ENCODE measurements at regions not wholly inside any gene's neighbourhood (a gene's known extent, or its start where the extent isn't known, plus 50 kb on each side); places are given as distances from the start of the nearest gene placed in this dataset.

DNA sequence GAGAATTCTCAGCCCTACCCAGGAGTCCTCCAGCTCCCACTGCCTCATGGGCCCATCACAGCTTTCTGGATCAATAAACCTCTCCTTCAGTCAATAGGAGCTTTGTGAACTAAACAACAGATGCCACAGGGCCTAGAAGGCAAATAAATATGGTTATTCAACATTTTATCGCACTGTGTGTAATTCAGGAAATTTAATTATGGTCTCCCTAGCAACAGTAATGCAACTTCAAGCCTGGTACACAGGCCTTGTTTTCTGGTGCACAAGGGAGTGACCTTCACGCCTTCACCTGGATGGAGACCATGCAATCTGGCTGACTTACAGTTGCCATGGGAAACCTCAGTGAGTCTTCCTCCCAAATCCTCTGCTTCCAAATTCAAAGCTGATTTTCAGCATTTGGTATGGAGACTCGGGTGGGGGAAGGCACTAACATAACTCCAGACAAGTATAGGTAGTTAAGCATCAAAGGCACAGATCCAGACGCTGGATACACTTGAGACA lies 441.0 kb upstream of the NPVF start:
- Histone ChIP-seq H3K4me2 (no peak overlapping the region), H3K27ac (no peak overlapping the region), H3K4me1 (no peaks in the 10 kb centered on the region), H3K4me3 (no peak overlapping the region), H3K9me3 (no peaks in the 10 kb centered on the region)
- ChIA-PET POLR2A (no interaction called here), CTCF (interaction anchor here (1.1 to 1.9 kb wide), 2 partner anchors 51 to 182 kb away, joined by 3 to 5 read pairs; no protein-coding TSS in a partner anchor)
- 16% methylated on average over 4 of the region's 4 CpGs for WGBS (ENCODE audit: missing lambda C conversion rate)
- TF ChIP-seq KDM5A (IDR thresholded peaks at IDR 0.05) (no peak), FOSB (CRISPR knock-in tag; IDR thresholded peaks at IDR 0.05) (no peak), MYC (IDR thresholded peaks at IDR 0.05; ENCODE audit: borderline replicate concordance, low read length) (no peak), RAD21 (conservative IDR thresholded peaks at IDR 0.05 in 1 of 2, IDR thresholded peaks at IDR 0.05 in 1 of 2) (no peak), RFX5 (IDR thresholded peaks at IDR 0.05) (no peak), TP53 (CRISPR knock-in tag; IDR thresholded peaks at IDR 0.05) (no peak), JUNB (IDR thresholded peaks at IDR 0.05) (no peak)
- TF ChIP-seq, protein P1, sequence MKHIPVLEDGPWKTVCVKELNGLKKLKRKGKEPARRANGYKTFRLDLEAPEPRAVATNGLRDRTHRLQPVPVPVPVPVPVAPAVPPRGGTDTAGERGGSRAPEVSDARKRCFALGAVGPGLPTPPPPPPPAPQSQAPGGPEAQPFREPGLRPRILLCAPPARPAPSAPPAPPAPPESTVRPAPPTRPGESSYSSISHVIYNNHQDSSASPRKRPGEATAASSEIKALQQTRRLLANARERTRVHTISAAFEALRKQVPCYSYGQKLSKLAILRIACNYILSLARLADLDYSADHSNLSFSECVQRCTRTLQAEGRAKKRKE (CRISPR knock-in tag; IDR thresholded peaks at IDR 0.05; ENCODE audit: low read depth), result no peak
- no peak for ATAC-seq
- no peak for DNase-seq (ENCODE audit: low read depth in 1 of 2, low spot score in 1 of 2)
- no peak for FAIRE-seq

DNA sequence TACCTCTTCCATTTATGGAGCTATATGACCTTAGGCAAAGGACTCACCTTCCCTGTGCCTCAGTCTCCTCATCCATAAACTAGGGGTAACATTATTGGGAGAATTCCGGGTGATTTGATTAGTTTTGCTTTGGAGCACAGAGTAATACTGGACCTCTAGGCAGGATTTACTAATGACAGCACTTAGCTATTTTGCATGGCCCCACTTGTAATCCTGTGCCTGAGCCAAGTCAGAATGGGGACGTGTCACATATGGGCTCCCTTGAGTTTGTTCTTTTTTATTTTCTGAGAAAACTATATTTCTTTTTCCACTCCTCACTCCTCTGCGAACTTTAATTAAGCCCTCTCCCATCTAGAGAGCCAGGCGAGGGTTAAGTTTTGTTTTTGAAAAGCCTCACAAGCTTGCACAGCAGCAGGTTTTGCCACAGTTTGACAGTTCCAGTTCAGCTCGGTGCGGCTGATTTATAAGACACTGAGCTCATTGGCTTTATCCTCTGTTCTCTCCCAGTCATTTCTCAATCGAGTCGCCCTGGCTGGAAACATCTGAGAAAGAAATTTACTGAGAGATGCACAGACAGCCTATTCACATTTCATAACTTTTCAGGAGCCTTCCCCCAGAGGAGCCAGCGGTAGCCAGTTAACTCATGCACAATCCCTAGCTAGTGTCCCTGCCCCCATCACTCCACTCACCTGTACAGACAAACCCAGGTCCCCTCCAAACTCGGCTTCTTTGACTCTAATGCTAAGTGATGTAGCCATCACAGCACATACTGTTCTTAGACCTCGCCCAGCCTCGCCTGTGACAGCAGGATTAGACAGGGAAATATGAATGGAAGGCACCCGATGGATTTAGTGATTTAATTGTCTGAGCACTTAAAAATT lies 441.9 kb upstream of the NPVF start:
- no peaks in the 10 kb centered on the region for H3K4me1 ChIP-seq
- 9% methylated on average over 13 of the region's 13 CpGs for WGBS (ENCODE audit: missing lambda C conversion rate)
- ChIA-PET CTCF (interaction anchor here (1.9 kb wide), 1 partner anchor 181 kb away, joined by 5 read pairs; no protein-coding TSS in a partner anchor), POLR2A (no interaction called here)
- H3K9me3 ChIP-seq, result no peaks in the 10 kb centered on the region
- ATAC-seq, result no peak
- DNase-seq (ENCODE audit: low read depth in 1 of 2, low spot score in 1 of 2), result no peak
- H3K4me2 ChIP-seq, result no peak overlapping the region
- H3K27ac ChIP-seq, result no peak overlapping the region
- no peak overlapping the region for H3K4me3 ChIP-seq
- no peak for TF ChIP-seq POLR2AphosphoS2 (conservative IDR thresholded peaks at IDR 0.05; ENCODE audit: low read length)
- no peak for TF ChIP-seq EHMT2 (IDR thresholded peaks at IDR 0.05; ENCODE audit: low read depth)
- TF ChIP-seq FOSL2 (IDR thresholded peaks at IDR 0.05), result no peak
- TF ChIP-seq FOSL2 (CRISPR knock-in tag; IDR thresholded peaks at IDR 0.05), result no peak
- TF ChIP-seq, protein P2, sequence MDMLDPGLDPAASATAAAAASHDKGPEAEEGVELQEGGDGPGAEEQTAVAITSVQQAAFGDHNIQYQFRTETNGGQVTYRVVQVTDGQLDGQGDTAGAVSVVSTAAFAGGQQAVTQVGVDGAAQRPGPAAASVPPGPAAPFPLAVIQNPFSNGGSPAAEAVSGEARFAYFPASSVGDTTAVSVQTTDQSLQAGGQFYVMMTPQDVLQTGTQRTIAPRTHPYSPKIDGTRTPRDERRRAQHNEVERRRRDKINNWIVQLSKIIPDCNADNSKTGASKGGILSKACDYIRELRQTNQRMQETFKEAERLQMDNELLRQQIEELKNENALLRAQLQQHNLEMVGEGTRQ (IDR thresholded peaks at IDR 0.05), result no peak
- no peak for TF ChIP-seq HOXB13 (CRISPR knock-in tag; IDR thresholded peaks at IDR 0.05; ENCODE audit: low read depth)
- TF ChIP-seq JUN (IDR thresholded peaks at IDR 0.05), result no peak
- TF ChIP-seq, protein P3, sequence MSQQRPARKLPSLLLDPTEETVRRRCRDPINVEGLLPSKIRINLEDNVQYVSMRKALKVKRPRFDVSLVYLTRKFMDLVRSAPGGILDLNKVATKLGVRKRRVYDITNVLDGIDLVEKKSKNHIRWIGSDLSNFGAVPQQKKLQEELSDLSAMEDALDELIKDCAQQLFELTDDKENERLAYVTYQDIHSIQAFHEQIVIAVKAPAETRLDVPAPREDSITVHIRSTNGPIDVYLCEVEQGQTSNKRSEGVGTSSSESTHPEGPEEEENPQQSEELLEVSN (IDR thresholded peaks at IDR 0.05; ENCODE audit: borderline replicate concordance, low read depth), result no peak
- no peak for TF ChIP-seq MAZ (IDR thresholded peaks at IDR 0.05; ENCODE audit: borderline replicate concordance, low read depth, low read length)
- TF ChIP-seq ZFP36 (IDR thresholded peaks at IDR 0.05; ENCODE audit: borderline replicate concordance, partially characterized antibody), result no peak
- TF ChIP-seq ESRRA (IDR thresholded peaks at IDR 0.05; ENCODE audit: borderline replicate concordance, low read length), result no peak
- no peak for TF ChIP-seq EHF (CRISPR knock-in tag; IDR thresholded peaks at IDR 0.05)
- TF ChIP-seq ZSCAN20 (CRISPR knock-in tag; IDR thresholded peaks at IDR 0.05), result no peak
- TF ChIP-seq, protein P4, sequence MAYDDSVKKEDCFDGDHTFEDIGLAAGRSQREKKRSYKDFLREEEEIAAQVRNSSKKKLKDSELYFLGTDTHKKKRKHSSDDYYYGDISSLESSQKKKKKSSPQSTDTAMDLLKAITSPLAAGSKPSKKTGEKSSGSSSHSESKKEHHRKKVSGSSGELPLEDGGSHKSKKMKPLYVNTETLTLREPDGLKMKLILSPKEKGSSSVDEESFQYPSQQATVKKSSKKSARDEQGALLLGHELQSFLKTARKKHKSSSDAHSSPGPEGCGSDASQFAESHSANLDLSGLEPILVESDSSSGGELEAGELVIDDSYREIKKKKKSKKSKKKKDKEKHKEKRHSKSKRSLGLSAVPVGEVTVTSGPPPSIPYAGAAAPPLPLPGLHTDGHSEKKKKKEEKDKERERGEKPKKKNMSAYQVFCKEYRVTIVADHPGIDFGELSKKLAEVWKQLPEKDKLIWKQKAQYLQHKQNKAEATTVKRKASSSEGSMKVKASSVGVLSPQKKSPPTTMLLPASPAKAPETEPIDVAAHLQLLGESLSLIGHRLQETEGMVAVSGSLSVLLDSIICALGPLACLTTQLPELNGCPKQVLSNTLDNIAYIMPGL (CRISPR knock-in tag; IDR thresholded peaks at IDR 0.05; ENCODE audit: borderline replicate concordance), result no peak
- TF ChIP-seq, protein P5, sequence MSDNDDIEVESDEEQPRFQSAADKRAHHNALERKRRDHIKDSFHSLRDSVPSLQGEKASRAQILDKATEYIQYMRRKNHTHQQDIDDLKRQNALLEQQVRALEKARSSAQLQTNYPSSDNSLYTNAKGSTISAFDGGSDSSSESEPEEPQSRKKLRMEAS (IDR thresholded peaks at IDR 0.05), result no peak
- TF ChIP-seq, protein P6, sequence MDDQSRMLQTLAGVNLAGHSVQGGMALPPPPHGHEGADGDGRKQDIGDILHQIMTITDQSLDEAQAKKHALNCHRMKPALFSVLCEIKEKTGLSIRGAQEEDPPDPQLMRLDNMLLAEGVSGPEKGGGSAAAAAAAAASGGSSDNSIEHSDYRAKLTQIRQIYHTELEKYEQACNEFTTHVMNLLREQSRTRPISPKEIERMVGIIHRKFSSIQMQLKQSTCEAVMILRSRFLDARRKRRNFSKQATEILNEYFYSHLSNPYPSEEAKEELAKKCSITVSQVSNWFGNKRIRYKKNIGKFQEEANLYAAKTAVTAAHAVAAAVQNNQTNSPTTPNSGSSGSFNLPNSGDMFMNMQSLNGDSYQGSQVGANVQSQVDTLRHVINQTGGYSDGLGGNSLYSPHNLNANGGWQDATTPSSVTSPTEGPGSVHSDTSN (IDR thresholded peaks at IDR 0.05), result no peak
- FAIRE-seq, result no peak

Data from A549 (cell line).